ENCODE measurements at regions not wholly inside any gene's neighbourhood (a gene's known extent, or its start where the extent isn't known, plus 50 kb on each side); places are given as distances from the start of the nearest gene placed in this dataset.

DNA sequence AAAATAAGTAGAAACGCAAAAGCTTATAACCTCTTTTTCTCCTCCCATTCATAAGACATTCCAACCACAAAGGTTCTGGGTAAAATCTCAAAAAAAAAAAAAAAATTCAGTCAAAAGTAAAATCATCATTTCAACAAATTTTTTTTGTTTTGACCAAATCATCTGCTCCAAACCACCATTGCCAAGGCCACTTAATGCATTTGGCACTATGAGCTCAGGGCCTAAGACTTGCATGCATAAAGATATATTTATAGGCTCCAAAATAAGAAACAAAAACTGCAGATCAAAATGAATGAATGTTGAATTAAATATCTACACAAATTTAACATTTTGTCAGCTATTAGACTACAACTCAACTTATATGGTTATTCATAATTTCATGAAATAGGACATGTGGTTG, 331.1 kb upstream of the NFIA start:
- DNase-seq (ENCODE audit: low read depth): no peak
- Histone ChIP-seq H3K4me3 (ENCODE audit: low read depth, low read length) (no peak overlapping the region), H3K27me3 (ENCODE audit: control insufficient read depth, insufficient read depth, low read length) (no peaks in the 10 kb centered on the region), H3K36me3 (ENCODE audit: control insufficient read depth, insufficient read depth, low read length) (no peaks in the 10 kb centered on the region)
- TF ChIP-seq, protein P1, sequence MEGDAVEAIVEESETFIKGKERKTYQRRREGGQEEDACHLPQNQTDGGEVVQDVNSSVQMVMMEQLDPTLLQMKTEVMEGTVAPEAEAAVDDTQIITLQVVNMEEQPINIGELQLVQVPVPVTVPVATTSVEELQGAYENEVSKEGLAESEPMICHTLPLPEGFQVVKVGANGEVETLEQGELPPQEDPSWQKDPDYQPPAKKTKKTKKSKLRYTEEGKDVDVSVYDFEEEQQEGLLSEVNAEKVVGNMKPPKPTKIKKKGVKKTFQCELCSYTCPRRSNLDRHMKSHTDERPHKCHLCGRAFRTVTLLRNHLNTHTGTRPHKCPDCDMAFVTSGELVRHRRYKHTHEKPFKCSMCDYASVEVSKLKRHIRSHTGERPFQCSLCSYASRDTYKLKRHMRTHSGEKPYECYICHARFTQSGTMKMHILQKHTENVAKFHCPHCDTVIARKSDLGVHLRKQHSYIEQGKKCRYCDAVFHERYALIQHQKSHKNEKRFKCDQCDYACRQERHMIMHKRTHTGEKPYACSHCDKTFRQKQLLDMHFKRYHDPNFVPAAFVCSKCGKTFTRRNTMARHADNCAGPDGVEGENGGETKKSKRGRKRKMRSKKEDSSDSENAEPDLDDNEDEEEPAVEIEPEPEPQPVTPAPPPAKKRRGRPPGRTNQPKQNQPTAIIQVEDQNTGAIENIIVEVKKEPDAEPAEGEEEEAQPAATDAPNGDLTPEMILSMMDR (IDR thresholded peaks at IDR 0.05; ENCODE audit: insufficient read depth, low read length, poor library complexity, severe bottlenecking): no peak

DNA sequence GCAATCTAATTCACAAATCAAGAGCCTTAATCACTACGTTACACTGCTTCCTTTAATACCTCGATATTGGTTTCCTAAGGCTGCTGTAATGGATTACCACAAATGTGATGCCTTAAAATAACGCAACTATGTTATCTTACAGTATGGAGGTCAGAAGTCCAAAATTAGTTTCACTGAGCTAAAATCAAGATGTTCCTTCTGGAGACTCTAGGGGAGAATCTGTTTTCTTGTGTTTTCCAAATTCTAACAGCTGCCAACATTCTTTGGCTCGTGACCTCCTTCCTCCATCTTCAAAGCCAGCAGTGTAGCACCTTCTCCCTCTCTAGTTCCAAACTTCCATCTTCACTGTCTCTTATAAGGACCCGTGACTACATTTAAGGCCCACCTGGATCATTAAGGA, 335.0 kb upstream of the NFIA start:
- TF ChIP-seq, protein P1 (IDR thresholded peaks at IDR 0.05; ENCODE audit: insufficient read depth, low read length, poor library complexity, severe bottlenecking): no peak
- Histone ChIP-seq H3K4me3 (ENCODE audit: low read depth, low read length) (no peak overlapping the region), H3K36me3 (ENCODE audit: control insufficient read depth, insufficient read depth, low read length) (no peaks in the 10 kb centered on the region), H3K27me3 (ENCODE audit: control insufficient read depth, insufficient read depth, low read length) (no peaks in the 10 kb centered on the region)
- no peak for DNase-seq (ENCODE audit: low read depth)

DNA sequence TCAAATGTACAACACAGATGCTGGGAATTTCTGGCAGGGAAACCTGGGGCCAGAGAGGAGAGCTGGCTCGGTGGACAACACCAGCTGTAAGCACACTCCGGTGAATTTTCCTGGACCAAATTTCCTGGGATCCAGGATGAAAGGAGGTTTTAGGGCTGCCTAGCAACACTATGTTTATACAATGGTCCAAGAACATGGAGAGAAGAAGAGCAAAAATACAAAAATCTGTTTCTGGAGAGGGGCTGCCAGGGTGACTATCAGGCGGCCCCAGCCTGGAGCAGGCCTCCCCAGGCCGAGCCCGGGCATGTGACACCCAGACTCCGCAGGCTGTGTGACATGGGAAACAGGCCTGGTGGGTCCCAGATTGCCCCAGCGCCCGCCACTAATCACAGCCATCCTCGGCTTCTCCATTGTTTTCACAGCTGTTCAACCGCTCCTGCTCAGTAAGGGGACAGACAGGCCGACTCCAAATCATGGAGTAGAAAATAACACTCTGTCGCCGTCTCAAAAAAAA, 336.0 kb upstream of the NFIA start:
- Histone ChIP-seq H3K4me3 (ENCODE audit: low read depth, low read length) (no peak overlapping the region), H3K27me3 (ENCODE audit: control insufficient read depth, insufficient read depth, low read length) (no peaks in the 10 kb centered on the region), H3K36me3 (ENCODE audit: control insufficient read depth, insufficient read depth, low read length) (no peaks in the 10 kb centered on the region)
- TF ChIP-seq, protein P1 (IDR thresholded peaks at IDR 0.05; ENCODE audit: insufficient read depth, low read length, poor library complexity, severe bottlenecking): no peak
- DNase-seq (ENCODE audit: low read depth): no peak

DNA sequence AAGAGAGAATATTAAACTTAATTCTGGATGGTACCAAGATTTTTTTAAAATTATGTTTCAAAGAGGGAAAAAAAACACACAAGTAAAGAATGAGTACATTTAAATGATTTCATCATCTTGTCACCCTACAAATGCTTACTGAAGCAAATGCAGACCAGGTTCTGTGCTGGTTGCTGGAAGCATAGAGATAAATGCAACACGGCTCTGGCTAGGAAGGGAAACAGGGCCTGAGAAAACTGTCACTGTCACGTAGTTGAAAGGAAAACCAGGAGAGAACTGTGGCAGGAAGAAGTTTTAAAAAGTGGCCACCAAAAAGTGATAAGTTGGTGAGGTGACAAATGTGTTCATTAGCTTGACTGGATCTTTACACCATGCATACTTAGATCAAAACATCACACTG, 336.9 kb upstream of the NFIA start:
- TF ChIP-seq, protein P1 (IDR thresholded peaks at IDR 0.05; ENCODE audit: insufficient read depth, low read length, poor library complexity, severe bottlenecking): no peak
- Histone ChIP-seq H3K4me3 (ENCODE audit: low read depth, low read length) (no peak overlapping the region), H3K36me3 (ENCODE audit: control insufficient read depth, insufficient read depth, low read length) (no peaks in the 10 kb centered on the region), H3K27me3 (ENCODE audit: control insufficient read depth, insufficient read depth, low read length) (no peaks in the 10 kb centered on the region)
- DNase-seq (ENCODE audit: low read depth): no peak

DNA sequence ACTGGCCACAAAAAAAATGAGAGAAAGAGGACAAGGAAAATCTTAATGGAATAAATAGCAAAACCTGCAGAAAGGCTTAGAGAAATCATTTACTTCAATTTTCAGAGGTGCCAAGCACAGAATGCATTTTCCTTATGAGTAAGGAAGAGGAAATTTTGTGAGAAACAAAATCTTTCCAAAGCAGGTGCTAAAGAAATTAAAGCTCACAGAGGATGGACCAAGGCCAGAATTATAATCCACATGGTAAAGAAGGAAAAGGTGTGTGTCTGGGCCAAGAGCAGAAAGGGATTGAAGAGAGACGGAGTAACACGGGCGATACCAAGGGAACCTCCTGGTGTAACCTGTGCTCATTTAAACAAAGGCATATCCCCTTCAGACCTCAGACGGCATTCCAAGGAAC, 340.0 kb upstream of the NFIA start:
- H3K27me3 ChIP-seq (ENCODE audit: control insufficient read depth, insufficient read depth, low read length): no peaks in the 10 kb centered on the region
- H3K4me3 ChIP-seq (ENCODE audit: low read depth, low read length): no peak overlapping the region
- TF ChIP-seq, protein P1 (IDR thresholded peaks at IDR 0.05; ENCODE audit: insufficient read depth, low read length, poor library complexity, severe bottlenecking): no peak
- DNase-seq (ENCODE audit: low read depth): no peak
- no peaks in the 10 kb centered on the region for H3K36me3 ChIP-seq (ENCODE audit: control insufficient read depth, insufficient read depth, low read length)

DNA sequence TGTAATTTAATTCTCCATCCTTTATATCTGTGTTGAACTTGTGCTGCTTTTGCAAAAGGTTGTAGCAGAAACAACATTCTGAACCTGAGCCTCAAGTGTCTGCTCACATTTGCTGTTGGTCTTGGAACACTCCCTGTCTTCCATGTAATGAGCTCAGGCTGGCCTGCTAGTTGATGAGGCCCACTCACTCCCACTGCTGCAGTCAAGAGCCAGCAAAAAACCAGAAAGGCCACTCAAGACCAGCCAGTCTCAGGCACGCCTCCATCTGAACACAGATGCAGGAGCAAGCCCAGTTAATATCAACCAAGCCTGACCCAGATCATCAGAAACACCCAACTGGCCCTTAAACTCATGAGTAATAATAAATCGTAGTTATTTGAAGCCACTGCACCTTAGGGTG, 342.2 kb upstream of the NFIA start:
- no peaks in the 10 kb centered on the region for H3K36me3 ChIP-seq (ENCODE audit: control insufficient read depth, insufficient read depth, low read length)

More for the DNA sequence above, 342.2 kb upstream of the NFIA start:
- Histone ChIP-seq H3K27me3 (ENCODE audit: control insufficient read depth, insufficient read depth, low read length) (no peaks in the 10 kb centered on the region), H3K4me3 (ENCODE audit: low read depth, low read length) (no peak overlapping the region)
- DNase-seq (ENCODE audit: low read depth): no peak
- TF ChIP-seq, protein P1 (IDR thresholded peaks at IDR 0.05; ENCODE audit: insufficient read depth, low read length, poor library complexity, severe bottlenecking): no peak

Data from kidney epithelial cell (primary cell).